GM19025 (cell line): ENCODE measurements at regions not wholly inside any gene's neighbourhood (a gene's known extent, or its start where the extent isn't known, plus 50 kb on each side); places are given as distances from the start of the nearest gene placed in this dataset.
A peak's percentile ranks its signal among the peaks of the same experiment; 100 is the strongest.

ENCODE experiments used
- ATAC-seq: cut with Tn5 transposase; IDR thresholded peaks from one replicate; pipeline ENCODE4 v1.9.1; 2021; ENCODE audit warnings: mild to moderate bottlenecking, low read depth, moderate library complexity; ENCODE audit not compliant: unreplicated experiment

DNA sequence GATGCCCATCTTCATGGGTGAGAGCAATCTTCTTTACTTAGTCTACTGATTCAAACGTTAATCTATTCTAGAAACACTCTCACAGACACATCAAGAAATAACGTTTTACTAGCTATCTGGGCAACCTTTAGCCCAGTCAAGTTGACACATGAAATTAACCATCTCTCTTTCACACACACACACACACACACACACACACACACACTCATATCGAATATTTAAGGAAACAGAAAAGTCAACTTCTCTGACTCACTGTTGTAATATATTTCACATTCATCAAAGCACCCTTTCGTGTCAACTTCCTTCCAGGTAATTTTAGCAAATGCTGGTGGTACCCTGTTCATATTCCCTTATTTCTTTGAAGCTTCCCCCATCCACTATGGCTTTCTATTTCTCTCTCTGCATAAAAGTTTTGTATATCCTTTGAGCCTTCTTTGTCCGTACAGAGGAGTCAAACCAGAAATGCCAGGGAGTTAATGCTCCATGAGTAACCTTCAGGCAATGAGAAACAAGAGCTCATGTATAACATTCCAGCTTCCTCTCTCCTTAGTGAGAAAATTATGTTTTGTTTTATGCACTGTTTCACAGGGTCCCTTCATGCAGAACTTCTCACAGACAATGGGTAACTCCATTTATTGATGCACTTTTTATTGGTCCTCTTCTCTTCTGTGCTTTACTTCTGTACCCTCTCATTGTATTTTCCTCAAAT is 335.5 kb upstream of the CBLB start:
- no peak for ATAC-seq

DNA sequence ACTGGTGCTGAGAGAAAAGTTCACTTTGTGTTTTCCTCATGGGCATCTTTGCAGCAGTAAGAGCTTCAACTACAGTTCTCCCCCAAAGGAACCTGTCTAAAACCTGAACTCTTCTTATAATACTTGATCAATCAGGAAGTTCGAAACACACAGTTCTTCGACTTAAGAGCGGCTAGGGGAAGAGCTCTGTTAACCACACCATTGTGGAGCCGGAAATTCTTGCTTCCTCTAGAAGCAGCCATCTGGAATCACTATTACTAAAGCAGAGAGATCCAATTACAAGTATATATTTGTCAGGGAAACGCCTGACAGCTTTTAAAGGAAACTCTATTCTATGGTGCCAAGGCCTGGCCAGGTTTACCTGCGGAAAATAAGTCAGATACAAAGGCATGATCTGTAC is 337.3 kb upstream of the CBLB start:
- peak; percentile 72 for ATAC-seq

DNA sequence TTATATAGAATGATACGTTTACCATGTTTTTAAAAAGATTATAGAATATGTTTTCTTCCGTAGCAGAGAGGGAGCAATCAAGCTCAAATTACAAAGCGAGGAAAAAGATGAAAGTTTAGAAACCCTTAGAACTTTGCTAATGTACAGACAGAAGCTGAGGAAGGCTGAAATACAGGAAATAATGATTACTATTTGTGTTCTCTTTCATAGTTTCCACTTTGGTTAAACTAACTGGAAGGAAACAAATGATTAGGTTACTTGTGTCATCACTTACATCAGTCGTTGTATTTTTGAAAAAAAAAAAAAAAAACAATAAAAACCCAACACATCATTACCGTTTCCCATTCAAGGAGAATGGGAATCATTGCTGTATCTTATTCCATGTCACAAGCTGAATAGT is 337.8 kb upstream of the CBLB start:
- ATAC-seq: no peak

DNA sequence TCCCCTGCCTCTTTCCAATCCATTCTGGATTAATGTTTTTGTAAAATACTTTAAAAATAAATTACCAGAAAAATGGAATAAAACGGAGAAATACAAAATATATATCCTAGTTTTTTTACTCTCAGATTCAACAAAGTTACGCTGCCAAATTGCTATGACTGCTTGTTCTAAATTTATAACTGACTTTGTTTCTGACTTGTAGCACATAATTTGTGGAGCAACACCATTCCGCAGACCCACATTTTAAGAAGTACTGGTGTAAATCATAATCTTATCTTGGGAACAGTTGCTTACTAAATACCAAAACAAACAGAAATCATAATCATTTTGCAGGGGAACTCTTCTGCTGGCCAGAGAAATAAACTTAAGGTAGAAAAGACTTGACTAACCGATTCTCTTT is 339.4 kb upstream of the CBLB start:
- no peak for ATAC-seq

DNA sequence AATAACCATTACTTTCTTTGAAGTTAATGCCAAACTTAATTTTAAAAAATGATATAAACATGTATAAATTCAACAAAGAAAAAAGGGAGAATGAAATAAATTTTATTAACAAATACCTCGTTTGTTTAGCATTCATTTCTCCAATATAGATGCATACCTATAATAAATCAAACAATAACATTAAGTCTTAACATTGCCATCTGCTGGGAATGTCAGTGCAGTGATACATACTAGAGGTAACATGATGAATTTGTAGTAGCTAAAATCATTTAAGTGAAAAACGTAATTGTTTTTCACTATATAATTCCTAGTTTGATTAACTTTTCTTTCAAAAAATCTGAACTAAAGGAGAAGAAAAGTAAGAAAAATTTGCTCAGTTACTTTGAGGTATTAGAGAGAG is 340.2 kb upstream of the CBLB start:
- no peak for ATAC-seq

DNA sequence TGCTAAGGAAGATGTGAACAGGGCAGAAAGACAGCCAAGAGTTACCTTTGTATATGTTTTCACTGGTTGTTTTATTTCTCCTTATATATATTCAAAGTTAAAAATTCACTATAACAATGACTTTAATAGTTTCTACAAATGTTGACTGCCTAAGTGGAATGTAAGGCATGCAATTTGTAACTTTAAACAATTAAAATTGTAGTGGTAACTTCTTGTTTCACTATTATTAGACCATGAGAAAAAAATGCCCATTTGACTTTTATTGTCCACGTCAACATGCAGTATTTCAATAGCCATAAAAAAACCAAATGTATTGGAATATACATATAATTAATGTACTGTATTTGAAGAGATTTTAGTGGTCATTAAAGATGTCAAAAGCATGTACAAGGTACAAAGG is 340.7 kb upstream of the CBLB start:
- ATAC-seq: no peak

DNA sequence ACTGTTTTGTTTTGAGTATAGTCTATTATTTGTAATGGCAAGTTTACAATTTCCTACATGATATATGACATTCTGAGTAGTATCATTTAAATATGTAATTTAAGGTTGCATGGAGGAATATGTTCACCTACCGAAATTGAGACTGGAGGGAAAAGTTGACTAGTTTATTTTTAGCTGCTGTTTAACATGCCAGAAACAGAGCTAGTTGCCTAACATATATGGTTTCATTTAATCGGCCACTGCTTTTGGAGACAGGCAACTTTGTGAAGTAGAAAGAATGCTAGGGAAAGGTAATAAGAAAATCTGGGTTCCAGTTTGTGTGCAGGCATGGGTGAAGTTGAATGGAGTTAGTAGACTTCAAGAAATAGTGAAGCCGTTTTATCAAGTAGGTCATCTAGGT is 342.1 kb upstream of the CBLB start:
- ATAC-seq: no peak

DNA sequence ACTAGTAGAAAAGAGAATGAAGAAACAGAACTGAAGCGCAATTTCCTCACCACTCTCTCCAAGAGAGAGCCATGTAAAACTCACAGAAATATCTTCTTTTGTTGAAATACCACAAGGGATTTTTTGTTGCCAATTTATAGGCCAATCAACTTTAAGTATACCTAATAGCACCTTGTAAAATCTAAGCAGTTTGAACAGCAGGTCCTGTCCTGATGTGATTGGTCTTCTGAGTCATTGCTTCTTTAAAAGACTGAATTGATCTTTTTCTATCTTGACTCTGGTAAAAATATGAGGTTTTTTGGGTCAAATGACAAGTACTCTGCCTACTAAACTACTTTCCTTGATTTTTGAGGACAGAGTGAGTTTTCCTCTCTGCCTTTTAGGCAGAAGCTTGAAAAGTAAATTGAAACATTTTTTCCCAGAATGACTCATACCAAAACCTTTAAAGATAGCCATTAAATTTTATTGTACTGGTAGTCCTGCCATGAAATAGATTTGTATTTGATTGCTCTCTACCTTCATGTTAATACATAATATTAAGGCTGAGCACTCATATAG is 343.9 kb upstream of the CBLB start:
- no peak for ATAC-seq

DNA sequence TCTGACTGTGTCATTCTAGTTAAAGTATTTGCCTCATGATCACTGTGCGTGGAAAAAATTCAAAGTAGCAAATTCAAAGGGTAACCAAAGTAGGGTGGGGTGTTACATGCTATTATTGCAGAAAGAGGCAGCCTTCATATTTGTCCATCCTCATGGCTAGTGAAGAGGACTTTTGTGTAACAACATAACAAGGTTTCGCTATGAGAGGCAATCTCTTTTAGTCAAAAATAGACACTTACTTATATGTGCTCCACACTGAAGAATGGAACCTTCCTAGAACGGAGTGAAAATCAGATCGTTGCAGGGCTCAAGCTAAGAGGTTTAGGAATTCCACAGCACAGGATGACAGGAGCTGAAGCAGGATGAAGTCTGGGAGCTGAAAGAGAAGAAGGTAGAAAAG is 345.1 kb upstream of the CBLB start:
- ATAC-seq: no peak

DNA sequence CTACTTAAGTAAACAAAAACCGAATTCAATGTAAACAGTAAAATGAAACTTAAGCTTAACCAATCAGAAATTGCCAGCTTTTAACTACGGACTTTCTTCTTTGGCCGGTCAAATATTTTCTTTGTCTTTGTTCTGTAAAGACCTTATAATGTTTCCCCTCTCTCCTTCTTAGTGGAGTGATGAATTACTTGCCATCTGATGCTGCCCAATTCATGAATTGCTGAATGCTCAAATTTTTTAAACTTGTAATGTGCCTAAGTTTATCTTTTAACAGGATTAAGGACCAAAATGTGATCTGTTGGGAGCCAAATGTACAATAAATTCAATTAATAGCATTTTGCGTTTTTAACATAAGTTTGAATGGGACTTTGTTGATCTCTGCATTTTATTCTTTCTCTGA is 345.8 kb upstream of the CBLB start:
- ATAC-seq: no peak

DNA sequence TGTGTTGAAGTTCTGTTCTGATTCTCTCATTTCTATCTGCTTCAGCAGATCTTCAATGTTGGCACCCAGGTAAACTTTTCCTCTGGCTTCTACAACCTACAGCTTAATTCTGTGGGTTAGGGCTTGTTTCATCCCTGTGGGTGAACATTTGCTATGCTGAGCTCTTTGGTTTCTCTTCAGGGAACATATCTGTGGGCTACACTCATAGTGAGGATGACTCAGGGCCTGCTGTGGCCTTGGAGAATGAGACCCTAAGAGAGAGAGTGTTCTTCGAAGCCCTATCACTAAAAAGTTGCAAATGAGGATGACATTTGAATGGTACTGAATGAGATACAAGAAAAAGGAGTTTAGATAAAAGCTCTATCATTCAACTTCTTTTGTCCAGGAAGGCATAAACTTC is 346.2 kb upstream of the CBLB start:
- ATAC-seq: no peak

DNA sequence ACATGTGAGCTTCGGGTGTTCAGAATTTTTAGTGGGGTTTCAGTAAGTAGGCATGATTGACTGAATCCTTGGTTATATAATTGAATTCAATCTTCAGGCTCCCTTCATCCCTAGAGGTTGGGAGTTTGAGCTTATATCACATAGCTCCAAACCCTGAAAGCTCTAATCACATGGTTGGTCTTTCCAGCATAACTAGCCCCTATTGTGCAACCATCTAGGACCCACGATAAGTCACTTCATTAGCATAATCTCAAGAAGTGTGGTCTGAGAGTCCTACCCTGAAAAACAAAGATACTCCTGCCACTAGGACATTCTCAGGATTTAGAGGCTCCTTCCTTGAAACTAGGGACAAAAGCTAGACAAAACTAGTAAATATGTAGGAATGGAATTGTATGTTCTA is 348.9 kb upstream of the CBLB start:
- no peak for ATAC-seq

DNA sequence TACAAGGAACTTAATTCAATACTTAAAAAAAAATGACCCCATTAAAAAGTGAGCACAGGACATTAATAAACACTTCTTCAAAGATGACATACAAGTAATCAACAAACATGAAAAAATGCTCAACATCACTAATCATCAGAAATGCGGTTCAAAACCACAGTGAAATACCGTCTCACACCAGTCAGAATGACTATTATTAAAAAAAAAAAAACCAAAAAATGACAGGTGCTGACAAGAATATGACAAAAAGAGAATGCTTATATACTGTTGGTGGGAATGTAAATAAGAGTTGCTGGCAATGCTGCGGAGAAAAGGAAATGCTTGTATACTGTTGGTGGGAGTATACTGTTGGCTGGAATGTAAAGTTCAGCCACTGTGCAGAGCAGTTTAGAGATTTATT is 358.3 kb upstream of the CBLB start:
- ATAC-seq: no peak

DNA sequence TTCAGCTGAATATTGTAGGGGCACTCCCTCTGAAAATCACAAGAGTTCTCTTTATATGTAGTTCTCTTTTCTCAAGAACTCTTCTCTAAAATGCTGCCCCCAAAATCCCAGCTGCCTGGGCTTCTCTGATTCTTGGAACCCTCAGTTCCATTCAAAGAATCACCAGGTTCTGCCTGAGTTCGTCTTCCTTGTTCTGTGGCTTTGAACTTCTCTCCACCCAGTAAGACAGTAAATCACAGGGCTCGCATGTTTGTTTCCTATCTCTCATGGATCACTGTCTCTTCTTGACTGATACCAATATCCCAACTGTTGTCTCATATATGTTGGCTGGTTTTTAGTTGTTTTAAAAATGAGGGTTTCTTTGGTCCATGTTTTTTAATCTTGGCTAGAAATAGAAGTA is 359.5 kb upstream of the CBLB start:
- ATAC-seq: no peak

DNA sequence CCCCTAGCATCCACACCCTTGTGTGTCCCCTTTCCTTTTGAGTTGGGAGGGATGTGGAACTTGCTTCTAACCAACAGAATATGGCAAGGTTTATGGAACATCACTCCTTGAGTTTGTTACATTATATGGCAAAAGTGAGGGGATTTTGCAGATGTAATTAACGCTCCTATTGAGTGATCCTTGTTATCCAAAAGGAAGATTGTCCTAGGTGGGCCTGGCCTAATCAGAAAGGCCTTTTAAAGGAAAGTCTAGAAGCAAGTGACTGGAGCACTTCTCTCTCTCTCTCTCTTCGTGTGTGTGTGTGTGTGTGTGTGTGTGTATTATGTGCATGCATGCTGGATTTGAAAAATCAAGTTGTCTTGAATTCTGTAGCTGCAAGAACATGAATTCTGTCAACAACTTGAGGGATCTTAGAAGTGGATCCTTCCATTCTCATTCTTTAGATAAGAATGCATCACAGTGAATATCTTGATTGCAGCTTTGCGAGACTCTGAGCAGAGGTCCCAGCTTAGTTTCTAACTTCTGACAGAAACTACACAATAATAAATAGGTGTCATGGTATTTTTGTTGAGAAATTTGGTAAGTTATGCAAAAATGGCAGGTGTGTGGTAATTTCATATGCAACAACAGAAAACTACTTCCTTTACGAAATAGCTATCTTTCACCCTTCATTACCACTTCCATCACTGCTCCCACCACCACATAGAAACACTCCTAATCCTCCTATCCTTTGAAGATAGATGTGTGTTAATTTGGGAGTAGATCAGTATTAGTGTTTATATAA is 360.9 kb upstream of the CBLB start:
- ATAC-seq: no peak

DNA sequence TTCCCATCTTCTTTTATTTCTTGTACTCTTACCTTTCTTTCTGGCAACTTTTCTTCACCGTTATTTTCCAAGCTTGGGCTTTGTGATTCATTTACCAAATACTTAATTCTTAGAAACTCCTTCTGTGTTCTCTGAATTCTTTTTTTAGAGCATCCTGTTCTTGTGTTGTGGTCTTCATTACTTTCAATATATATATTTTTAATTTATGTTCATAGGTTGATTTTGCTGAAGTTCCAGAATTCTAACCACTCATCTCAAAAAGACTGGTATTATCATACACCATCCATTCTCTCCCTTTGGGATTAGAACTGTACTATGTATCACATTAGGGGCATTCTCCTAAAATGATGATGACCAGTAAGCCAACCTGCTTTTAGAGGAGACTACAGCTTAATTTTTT is 362.3 kb upstream of the CBLB start:
- no peak for ATAC-seq

DNA sequence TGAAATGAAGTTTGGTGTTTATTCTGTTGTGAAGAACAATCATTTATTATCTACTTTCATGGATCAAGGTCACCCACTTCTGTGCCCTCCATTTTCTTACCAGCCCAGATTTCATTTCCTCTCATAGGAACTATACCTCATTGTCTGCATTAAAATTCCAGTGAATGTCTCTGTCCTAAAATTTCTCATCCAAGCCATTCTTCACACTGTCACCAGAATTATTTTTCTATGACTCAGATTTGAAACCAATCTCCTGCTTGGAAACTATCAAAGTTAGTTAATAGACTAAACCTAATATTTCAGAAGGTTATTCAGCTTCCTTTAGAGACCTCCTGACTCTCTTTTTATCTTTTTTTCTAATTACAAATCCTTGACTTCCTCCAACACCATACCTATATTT is 364.1 kb upstream of the CBLB start:
- no peak for ATAC-seq

DNA sequence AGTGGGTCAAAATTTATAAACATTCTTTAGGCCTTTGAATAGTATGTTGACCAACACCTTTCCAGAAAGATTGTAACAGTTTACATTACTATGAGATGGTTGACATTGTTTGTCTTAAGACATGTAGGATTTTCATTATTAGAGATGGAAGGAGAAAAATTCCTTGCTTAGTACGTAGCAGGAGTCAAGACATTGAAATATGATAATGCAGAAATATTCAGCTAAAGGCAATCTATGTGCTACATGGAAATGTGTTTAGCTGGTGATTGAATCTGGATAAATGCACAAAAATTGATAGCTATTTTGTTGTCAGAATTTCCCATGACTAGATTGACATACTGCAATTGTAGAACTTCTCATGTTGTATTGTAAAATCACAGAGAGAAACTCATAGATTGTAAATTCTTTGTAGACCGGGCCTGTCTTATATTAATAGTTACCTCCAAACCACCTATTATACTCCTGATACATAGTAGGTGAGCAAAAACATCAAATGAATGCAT is 370.4 kb upstream of the CBLB start:
- ATAC-seq: no peak

DNA sequence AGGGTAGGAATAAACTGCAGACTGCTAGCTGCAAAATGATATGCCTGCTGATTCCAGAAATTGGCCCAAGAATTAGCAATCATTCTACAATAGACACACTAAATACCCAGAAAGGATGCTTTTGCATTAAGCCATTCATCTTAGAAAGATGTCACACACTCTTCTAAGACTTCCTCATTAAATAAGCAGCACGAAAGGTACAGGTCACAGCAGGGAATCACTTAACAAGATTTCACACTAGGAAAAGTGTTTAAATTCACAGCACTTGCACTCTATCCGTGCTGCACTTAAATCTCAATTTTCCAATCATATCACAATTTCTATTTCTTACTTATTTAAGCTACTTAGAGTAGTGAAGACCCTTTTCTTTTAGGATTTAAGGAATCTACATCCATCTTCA is 372.8 kb upstream of the CBLB start:
- ATAC-seq: no peak

DNA sequence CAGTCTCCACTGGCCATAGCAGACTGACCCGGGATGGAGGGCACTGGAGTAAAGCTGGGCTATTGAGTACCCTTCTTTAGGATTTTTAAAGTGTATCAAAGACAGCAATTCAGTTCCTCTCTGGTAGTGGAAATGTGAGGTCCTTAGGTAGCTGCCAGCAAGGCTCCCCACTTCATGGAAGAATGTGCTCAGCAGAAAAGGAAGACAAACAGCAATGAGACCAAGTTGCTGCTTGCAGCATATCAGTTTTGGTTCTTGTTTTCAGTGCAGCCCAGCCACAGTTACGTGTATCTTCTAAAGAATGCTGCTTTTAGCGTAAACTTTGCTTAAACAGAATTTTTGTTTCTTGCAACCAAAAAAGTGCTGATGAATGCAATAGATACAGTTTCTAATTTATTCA is 374.0 kb upstream of the CBLB start:
- ATAC-seq: peak; percentile 73

DNA sequence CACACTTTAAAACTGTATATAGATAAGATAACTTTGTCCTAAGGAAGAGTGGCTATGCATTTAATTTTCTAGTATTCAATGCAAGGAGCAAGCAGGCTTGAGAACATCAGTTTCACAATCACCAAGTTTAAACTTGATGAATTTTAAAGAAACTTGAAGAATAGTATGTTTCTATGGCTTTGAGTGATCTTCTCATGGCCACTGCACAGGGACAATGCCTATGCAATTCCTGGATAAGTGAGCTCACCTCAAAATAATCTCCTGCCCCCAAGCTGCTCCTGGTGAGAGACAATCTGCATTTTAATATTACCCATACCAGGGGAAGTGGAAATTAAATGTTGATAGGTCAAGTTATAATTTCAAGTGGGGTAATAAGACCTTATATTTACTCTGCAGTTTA is 376.6 kb upstream of the CBLB start:
- no peak for ATAC-seq
